ENCODE measurements at regions not wholly inside any gene's neighbourhood (a gene's known extent, or its start where the extent isn't known, plus 50 kb on each side); places are given as distances from the start of the nearest gene placed in this dataset.
"Not testable (repeated sequence)": the region's sequence is repeated elsewhere in the genome, so short reads cannot be mapped to it uniquely, and the experiment has no call there.

DNA sequence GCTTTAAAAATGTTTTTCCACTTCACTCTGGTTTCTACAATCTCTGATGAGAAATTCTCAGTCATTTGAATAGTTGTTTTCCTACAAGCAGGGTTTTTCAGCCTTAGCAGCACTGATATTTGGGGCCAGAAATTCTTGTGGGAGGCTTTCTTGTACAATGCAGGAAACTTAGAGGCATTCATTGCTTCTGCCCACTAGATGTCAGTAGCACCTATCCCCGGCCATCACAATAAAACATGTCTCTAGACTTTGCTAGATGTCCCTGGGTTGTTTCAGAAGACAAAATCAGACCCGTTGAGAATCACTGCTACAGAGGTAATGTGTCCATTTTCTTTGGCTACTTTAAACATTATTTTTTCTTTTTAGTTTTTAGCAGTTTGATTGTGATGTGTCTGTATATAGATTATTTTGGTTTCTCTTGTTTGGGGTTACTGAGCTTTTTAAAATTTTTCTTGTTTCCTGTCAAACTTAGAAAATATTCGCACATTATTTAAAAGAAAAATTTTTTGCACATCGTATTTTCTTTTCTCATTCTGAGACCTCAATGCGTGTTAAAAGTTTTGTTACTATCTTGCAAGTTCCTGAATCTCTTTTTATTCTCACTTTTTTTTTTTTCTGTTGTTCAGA is 60.8 kb upstream of the CCDC179 start:
- peak; percentile 22 for DNase-seq

DNA sequence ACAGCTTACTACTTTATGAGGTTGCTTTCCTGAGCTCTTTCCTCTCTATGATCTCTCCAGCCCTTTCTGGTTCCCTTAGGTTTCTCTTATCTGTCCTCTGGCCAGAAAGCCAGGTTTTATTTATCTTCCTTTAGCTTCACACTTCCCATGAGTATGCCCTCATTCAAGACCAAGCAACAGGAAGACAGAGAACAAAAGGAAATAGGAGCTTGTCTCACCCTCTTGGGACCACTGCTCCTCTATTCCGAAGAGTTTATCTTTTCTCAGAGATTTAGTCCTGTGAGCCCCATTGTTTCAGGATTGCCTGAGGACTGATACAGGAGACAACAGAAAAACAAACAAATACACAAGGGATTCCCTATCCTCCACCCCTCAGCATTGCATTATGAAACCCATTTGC is 62.4 kb upstream of the CCDC179 start:
- DNase-seq: no peak

- no peak for DNase-seq
Measured at GRCh38 chr11:22923561-22923960, 63.3 kb upstream of the CCDC179 start.

DNA sequence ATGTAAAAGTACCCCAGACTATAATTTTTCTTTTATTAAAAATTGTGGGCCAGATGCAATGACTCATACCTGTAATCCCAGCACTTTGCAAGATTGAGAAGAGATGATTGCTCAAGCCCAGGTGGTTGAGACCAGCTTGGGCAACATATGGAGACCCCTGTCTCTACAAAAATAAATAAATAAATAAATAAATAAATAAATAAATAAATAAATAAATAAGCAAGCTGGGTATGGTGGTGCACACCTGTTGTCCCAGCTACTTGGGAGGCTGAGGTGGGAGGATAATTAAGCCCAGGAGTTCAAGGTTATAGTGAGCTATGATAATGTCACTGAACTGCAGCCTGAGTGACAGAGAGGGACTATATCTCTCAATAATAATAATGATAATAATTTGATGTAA is 66.1 kb upstream of the CCDC179 start:
- DNase-seq: no peak

- no peak for DNase-seq
Measured at GRCh38 chr11:22927793-22928192, 67.5 kb upstream of the CCDC179 start.

DNA sequence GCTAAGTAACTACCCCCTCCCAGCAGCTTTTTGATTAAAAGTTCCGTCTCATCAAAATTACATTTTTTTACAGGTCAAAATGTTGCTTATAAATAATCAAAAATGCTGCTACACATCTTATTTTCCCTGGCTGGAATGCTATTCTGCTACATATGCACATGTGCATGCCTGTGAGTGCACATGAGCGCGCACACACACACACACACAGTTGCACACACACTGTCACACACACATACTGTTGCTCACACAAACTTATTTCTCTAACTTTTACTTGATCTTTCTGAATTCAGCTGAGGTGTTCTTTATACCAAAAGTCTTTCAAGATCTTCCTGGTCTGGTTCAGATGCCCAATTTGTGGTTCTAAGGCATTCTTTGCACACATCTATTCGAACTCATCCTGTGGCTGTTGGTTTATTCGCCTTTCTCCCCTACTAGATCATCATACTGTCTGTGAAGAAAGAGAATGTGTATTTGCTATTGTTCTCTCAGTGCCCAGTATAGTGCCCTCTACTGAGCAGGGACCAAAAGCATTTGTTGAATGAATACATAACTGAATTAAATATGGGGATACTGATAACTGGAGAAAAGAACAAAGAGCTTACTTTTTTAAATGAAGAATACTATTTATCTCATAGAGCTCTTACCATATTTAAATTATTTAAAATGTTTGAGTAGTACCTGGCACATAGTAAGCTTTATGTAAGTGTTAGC is 68.1 kb upstream of the CCDC179 start:
- DNase-seq: no peak

DNA sequence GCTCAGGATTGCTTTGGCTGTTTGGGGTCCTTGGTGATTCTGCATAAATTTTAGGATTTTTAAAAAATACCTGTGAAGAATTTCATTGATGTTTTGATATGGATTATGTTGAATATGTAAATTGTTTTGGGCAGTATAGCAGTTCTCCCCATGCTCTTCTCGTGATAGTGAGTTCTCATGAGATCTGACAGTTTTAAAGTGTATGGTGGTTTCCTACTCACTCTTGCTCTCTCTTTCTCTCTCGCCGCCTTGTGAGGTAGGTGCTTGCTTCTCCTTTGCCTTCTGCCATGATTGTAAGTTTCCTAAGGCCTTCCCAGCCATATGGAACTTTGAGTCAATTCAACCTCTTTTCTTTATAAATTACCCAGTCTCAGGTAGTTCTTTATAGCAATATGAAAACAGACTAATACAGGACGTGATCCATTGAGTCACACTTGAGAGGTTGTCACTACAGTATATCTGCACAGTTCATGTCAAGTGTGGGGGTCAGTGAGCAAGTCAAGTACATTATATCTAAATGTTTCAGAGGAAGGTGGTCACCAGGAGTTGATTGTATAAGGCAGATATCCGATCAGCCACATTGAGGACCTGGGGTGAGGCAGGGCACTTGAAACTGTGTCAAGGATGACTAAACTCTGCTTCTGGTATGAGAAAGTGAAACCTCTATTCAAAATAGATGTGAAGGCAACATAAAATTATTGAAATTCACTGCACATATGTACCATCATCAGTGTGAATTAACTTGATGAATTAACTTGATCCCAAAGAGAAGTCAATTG is 70.7 kb upstream of the CCDC179 start:
- no peak for DNase-seq

DNA sequence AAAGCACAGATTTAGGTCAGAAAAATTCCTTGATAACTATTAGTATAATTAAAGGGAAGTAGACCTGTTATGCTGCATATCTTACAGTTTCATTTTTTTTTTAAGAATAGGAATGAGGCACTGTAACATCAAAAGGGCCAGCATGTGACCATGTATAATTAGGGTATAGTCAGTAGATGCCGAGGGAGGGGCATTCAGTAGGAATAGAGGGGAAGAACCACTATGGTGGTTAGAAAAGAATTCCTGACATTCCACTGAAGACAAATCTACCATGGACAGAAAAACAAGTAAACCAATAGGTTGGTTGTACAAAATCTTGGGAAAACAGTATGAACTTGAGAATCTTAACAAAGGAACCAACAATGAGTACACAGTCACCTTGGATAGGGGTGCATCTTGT is 78.4 kb upstream of the CCDC179 start:
- no peak for DNase-seq

DNA sequence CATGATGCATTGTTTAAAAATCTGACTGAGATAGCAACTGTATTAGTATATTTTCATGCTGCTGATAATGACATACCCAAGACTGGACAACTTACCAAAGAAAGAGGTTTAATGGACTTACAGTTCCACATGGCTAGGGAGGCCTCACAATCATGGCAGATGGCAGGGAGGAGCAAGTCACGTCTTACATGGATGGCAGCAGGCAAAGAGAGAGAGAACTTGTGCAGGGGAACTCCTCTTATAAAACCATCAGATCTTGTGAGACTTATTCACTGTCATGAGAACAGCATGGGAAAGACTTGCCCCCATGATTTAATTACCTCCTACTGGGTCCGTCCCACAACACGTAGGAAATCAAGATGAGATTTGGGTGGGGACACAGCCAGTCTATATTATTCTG is 81.3 kb upstream of the CCDC179 start:
- not testable (repeated sequence) for DNase-seq

DNA sequence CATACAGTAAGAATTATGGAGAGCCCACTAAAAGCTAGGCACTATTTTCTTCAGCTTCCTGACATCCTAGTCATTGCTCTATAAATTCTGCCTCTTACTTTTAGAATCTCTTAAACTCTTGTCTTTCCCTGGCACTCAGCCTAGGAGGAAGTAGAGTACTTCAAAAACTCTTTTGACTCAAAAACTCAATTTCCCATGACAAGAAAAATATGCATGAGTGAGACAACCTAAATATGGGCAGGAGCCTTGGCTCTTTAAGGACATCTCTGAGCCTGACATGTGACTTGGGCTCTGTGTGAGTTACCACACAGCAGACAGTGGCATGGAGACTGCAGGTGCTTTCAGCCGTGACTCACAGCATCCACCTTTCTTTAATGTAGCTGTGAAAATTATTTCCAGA is 97.5 kb upstream of the CCDC179 start:
- no peak for DNase-seq

GRCh38 chr11:22974251-22974650 is 114.0 kb upstream of the CCDC179 start:
- DNase-seq: no peak

DNA sequence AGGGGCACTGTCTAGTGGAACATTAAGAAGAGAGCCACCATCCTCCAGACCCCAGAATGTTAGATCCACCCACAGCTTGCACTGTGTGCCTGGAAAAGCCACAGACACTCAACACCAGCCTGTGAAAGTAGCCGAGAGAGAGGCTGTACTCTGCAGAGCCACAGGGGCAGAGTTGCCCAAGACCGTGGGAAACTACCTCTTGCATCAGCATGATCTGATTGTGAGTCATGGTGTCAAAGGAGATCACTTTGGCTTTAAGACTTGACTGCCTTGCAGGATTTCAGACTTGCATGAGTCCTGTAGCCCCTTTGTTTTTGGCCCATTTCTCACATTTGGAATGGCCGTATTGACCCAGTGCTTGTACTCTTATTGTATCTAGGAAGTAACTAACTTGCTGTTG is 115.9 kb upstream of the CCDC179 start:
- peak; percentile 65 for DNase-seq

DNA sequence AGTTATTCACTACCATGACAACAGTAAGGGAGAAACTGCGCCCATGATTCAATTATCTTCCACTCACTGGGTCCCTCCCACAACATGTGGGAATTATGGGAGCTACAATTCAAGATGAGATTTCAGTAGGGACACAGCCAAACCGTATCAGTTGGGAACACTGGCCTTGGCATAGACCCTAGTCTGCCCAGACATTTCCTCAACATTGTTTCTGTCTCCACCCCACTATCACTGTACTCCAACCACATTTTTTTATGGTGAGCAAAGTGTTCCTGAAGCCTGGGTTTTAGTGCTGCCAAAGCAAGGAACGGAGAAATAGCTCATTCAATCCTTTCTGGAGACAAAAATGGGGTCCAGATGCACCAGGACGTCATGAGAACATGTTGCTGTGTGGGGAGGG is 122.6 kb upstream of the CCDC179 start:
- no peak for DNase-seq

GRCh38 chr11:22984045-22984444 is 123.8 kb upstream of the CCDC179 start:
- no peak for DNase-seq

DNA sequence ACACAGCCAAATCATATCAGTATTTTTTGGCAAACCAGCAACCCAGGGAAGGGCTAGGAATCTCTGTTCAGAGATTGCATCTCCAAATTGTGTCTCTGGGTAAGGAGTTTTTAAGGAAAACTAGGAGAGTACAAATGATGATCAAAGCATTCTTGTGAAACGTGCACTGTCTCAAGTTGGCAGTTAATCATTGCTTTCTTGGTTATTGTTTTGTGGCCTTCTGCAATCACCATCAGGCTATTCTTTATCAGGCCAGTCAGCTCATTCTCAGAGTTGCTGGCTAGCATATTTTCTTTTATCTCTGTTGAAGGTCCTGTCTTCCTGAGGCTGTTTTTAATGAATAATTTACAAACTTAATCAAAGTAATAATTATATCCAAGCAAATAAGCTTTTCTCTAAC is 129.1 kb upstream of the CCDC179 start:
- no peak for DNase-seq

DNA sequence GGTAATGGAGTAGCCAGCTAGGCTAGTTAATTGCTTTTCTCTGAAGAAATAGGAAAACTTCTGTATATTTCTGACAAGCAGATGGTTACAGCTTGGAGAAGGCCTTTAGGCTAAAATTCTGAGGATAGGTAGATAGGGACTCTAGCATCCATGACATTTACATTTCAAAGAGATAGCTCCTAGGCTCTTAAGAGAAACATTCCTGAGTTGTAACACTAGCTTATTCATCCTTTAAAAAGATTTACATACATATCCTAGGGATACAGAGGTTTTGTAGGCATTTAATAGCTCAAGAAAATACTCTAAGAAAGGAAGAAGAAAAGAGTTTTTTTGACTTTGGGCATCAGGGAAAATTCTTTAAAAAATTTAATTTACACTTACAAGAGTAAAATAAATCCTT is 130.9 kb upstream of the CCDC179 start:
- DNase-seq: no peak

DNA sequence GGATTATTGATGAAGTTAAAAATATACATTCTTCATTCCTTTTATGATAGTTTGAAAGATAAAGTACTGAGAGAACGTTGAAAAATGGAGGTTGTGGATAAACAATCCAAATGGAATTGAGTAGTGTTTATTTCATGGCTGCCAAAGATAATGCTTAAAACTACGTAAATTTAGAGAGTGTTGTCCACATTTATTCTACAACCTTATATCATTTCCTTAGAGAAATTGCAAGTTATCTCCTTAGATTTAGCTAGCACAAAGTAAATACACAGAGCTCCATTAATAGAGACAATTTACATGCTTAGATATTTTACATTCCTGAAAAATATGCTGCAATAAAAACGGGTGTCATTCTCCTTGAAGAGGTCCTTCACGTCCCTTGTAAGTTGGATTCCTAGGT is 146.5 kb upstream of the CCDC179 start:
- DNase-seq: no peak

GRCh38 chr11:23010790-23011335 is 150.6 kb upstream of the CCDC179 start:
- no peak for DNase-seq

GRCh38 chr11:23012930-23013329 is 152.7 kb upstream of the CCDC179 start:
- no peak for DNase-seq

GRCh38 chr11:23013509-23013908 is 153.2 kb upstream of the CCDC179 start:
- no peak for DNase-seq

DNA sequence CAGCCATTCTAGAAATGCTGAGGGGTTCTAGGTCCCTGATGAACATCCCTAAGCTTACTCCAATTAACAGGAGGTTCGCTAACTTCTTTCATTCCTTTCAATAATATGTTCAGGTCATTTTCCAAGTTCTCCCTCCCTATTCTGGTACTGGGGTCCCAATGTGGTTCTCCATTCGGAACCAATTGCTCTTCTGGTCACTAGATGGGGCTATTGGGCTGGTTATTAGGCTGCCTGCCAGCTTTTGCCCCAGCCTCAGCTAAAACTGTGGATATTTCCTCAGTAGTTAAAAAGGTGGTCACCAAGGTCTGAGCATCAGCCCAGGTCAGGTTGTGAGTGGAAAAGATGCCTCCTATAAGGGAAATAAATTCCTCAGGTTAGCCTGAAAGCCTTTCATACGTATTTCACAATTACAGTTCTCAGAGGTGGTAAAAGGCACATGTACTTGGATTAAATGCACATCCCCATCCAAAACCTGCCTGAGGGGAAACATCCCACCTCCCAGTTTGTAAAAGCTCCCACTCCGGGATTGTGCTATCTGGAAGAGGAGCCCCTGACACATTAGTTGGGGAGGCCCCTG is 161.1 kb upstream of the CCDC179 start:
- DNase-seq: peak; percentile 18

DNA sequence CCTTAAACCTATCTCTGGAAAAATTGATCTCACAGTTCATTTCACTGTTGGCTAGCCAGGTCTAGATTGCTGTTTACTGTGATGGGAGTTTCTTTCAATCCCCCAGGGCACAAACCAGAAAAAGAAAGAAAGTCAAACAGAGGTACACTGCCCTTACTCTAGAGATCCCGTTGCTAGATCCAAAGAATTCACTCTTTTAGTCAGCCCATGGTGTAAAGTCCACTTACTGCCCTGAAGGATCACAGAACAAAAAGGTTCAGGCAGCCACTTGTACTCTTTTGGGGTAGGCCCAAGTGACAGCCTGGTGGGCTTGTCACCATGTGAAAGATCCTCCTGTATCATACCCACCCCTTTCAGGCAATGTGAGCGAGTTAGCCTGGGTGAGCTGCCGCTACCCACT is 162.6 kb upstream of the CCDC179 start:
- no peak for DNase-seq

DNA sequence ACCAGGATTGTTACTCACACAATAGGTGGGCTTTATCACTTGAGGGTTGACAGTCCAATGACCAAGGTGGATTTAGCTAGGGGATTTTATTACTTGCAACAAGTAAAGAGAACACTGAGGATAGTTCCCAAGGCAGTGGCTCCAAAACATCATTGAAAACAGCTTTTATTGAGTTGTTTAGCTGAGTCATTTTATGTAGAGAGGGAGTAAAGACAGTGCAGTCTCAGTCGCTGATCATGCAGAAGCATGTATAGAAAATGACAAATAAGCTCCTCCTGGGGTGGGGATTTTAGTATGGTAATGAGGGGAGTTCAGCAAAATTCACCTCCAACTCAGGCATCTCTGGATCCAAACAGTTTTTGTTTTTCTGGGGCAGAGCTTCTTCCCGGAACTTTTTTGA is 163.0 kb upstream of the CCDC179 start:
- no peak for DNase-seq

Measured in suppressor macrophage treated with lipopolysaccharide for 4 hours (primary cell).